HG02571 (cell line): ENCODE measurements at regions not wholly inside any gene's neighbourhood (a gene's known extent, or its start where the extent isn't known, plus 50 kb on each side); places are given as distances from the start of the nearest gene placed in this dataset.

Experiments used
- ATAC-seq: cut with Tn5 transposase; IDR thresholded peaks from one replicate; pipeline ENCODE4 v1.9.1; 2021; ENCODE audit warnings: mild to moderate bottlenecking, moderate library complexity; ENCODE audit not compliant: unreplicated experiment

- no peak for ATAC-seq
Observed at GRCh38 chr13:40102854-40103253, 447.4 kb downstream of the COG6 start.

GRCh38 chr13:40103864-40104263, 448.4 kb downstream of the COG6 start:
- no peak for ATAC-seq

- no peak for ATAC-seq
Observed at GRCh38 chr13:40105231-40105630, 449.8 kb downstream of the COG6 start.

GRCh38 chr13:40109351-40109844, 453.9 kb downstream of the COG6 start:
- ATAC-seq, result no peak

GRCh38 chr13:40113643-40114304, 458.3 kb downstream of the COG6 start:
- ATAC-seq, result no peak

- no peak for ATAC-seq
Observed at GRCh38 chr13:40114305-40114896, 458.9 kb downstream of the COG6 start.

- ATAC-seq, result no peak
Observed at GRCh38 chr13:40115426-40115825, 460.0 kb downstream of the COG6 start.

GRCh38 chr13:40116008-40116407, 460.5 kb downstream of the COG6 start:
- peak; percentile 87 for ATAC-seq

- ATAC-seq, result no peak
Observed at GRCh38 chr13:40118337-40118736, 462.9 kb downstream of the COG6 start.

- ATAC-seq, result no peak
Observed at GRCh38 chr13:40119852-40120251, 464.4 kb downstream of the COG6 start.

GRCh38 chr13:40120288-40120687, 464.8 kb downstream of the COG6 start:
- no peak for ATAC-seq

GRCh38 chr13:40120781-40121180, 465.3 kb downstream of the COG6 start:
- ATAC-seq, result no peak

GRCh38 chr13:40121722-40122121, 466.3 kb downstream of the COG6 start:
- no peak for ATAC-seq

- ATAC-seq, result no peak
Observed at GRCh38 chr13:40123962-40124632, 468.6 kb downstream of the COG6 start.

- no peak for ATAC-seq
Observed at GRCh38 chr13:40124633-40125015, 469.2 kb downstream of the COG6 start.

GRCh38 chr13:40125336-40125735, 469.9 kb downstream of the COG6 start:
- ATAC-seq, result no peak

- ATAC-seq, result no peak
Observed at GRCh38 chr13:40126306-40127085, 471.0 kb downstream of the COG6 start.

- ATAC-seq, result no peak
Observed at GRCh38 chr13:40127476-40127875, 472.0 kb downstream of the COG6 start.

GRCh38 chr13:40127925-40128324, 472.5 kb downstream of the COG6 start:
- no peak for ATAC-seq

- no peak for ATAC-seq
Observed at GRCh38 chr13:40129467-40129866, 474.0 kb downstream of the COG6 start.

GRCh38 chr13:40130871-40131636, 475.6 kb downstream of the COG6 start:
- ATAC-seq, result no peak
